Esophagus squamous epithelium (tissue), 5 donors: ENCODE measurements at regions not wholly inside any gene's neighbourhood (a gene's known extent, or its start where the extent isn't known, plus 50 kb on each side); places are given as distances from the start of the nearest gene placed in this dataset.

Experiments
- DNase-seq: peaks from one replicate; lab custom pipeline; 2025; lab: John Stamatoyannopoulos, UW
- H3K27ac ChIP-seq, 4 donors: fragments of 200-600 bp; sonication (generic); one replicate each; pipeline ENCODE4 v1.5.1; 2016 to 2019; ENCODE audit warnings: mild to moderate bottlenecking in 1 of 4
- H3K27me3 ChIP-seq, 4 donors: fragments of 200-600 bp; sonication (generic); 1 replicate in 3 of 4; 2 replicates in 1 of 4; pipeline versions ENCODE4 v1.5.1 to v1.6.0; 2017 to 2021; ENCODE audit warnings: antibody characterized with exemption in 1 of 4
- H3K36me3 ChIP-seq, 3 donors: fragments of 200-600 bp; sonication (generic); one replicate each; pipeline ENCODE4 v1.5.1; 2016 to 2019
- H3K4me1 ChIP-seq, 3 donors: fragments of 200-600 bp; sonication (generic); one replicate each; pipeline ENCODE4 v1.5.1; 2017 to 2019
- H3K4me3 ChIP-seq, 4 donors: fragments of 200-600 bp; sonication (generic); 1 replicate in 3 of 4; 2 replicates in 1 of 4; pipeline ENCODE4 v1.5.1; 2016 to 2019; ENCODE audit warnings: mild to moderate bottlenecking in 2 of 4, moderate library complexity in 1 of 4
- H3K9me3 ChIP-seq, 3 donors: fragments of 200-600 bp; sonication (generic); one replicate each; pipeline ENCODE4 v1.5.1; 2016 to 2019
- CTCF ChIP-seq, 6 experiments: fragments of 450-650 bp in 4 of 6; fragments of 200-600 bp in 2 of 6; sonication (generic) in 2 of 6; IDR thresholded peaks; one replicate each; pipeline ENCODE4 v1.5.1; 2016 to 2019; ENCODE audit warnings: antibody characterized with exemption in 6 of 6, mild to moderate bottlenecking in 4 of 6, moderate library complexity in 4 of 6
- POLR2A ChIP-seq, 4 donors: fragments of 450-650 bp; IDR thresholded peaks; one replicate each; pipeline ENCODE4 v1.6.1; 2017; ENCODE audit warnings: antibody characterized with exemption in 4 of 4, mild to moderate bottlenecking in 4 of 4, moderate library complexity in 3 of 4
- WGBS, 2 donors: methylation state at CpG; one replicate each; pipeline ENCODE4 v1.1.5; 2018; 5-methylcytosine and 5-hydroxymethylcytosine counted together
- intact Hi-C: fragments of 100-400 bp; cut with DNase I; formaldehyde crosslinking; loops from one replicate; pipeline ENCODE4 v1.15.0; 2022
- donor health status: DM: yes; HTN: yes; CAD: no.

DNA sequence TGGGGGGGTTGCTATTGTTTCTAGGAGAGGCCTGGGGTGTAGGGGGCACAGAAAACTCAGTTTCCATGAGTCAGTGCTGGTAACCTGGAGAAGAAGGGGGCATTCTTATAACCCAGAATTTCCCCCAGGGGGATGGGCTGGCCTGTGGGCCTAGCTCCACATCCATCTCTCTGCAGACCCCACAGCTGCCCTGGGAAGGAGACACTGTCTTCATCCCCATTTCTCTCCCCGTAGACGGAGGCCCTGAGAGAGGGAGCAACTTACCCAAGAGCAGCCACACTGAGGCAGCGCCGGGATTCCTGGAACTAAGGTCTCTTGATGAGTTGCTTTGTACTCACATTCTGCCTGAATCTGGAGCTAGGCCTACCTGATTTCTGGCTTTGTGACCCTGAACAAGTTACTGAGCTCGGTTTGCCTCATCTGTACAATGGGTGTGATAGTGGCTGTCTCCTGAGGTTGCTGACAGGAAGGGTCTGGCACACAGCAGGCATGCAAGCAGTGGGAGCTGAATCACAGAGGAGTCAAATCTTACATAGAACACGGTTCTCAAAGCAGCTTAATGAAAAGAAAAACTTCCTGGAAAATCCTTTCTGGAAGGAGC, 55.0 kb upstream of the LCTL start:
- 80 to 89% methylated on average over 3 to 6 of the region's 6 CpGs for WGBS, 2 donors
- Histone ChIP-seq H3K27me3 (peaks cover 0 to 26% (median 0%) of the 10 kb centered on the region in 4 donors), H3K9me3 (no peaks in the 10 kb centered on the region), H3K27ac (no peak overlapping the region), H3K4me3 (no peak overlapping the region), H3K36me3 (no peaks in the 10 kb centered on the region), H3K4me1 (peaks cover 10 to 54% (median 38%) of the 10 kb centered on the region in 3 donors)
- TF ChIP-seq POLR2A (IDR thresholded peaks at IDR 0.05) (no peak), CTCF (IDR thresholded peaks at IDR 0.05) (no peak)
- intact Hi-C loops = no loop called here
- no peak for DNase-seq

- peaks cover 0 to 26% (median 0%) of the 10 kb centered on the region in 4 donors for H3K27me3 ChIP-seq
- no peak for DNase-seq
- H3K4me1 ChIP-seq = peaks cover 10 to 46% (median 36%) of the 10 kb centered on the region in 3 donors
- no peaks in the 10 kb centered on the region for H3K9me3 ChIP-seq
- intact Hi-C loops = no loop called here
- TF ChIP-seq CTCF (IDR thresholded peaks at IDR 0.05) (no peak), POLR2A (IDR thresholded peaks at IDR 0.05) (no peak)
- peak overlapping the region in 3 of 4 donors; percentile 3 to 57 (median 39) for H3K4me3 ChIP-seq
- peak overlapping the region; percentile 4 to 40 (median 33) for H3K27ac ChIP-seq
- 53 to 82% methylated on average over 7 to 8 of the region's 75 CpGs for WGBS, 2 donors
- no peaks in the 10 kb centered on the region for H3K36me3 ChIP-seq
Measured at GRCh38 chr15:66621491-66622467, 56.0 kb upstream of the LCTL start.

DNA sequence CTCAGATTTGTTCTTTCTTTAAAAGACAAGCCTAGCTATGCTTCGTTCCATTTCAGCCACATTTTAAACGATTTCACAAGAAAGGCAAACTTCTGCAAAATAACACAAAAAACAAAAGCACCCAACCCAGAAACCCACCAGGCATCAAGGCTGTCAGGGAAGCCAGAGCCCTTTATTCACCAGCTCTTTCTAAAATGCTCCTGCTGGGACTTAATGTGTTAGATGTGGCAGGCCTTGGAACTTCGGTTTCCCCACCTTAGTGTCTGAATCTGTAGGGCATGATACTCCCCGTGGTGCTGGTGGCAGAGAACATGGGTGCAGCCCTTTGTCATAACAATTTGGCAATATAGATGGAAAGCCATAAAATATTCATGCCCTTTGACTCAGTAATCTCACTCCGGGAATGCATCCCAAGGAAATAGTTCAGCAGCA, 56.8 kb upstream of the LCTL start:
- WGBS, 2 donors = 31 to 49% methylated on average over 5 of the region's 5 CpGs
- TF ChIP-seq CTCF (IDR thresholded peaks at IDR 0.05) (no peak), POLR2A (IDR thresholded peaks at IDR 0.05) (no peak)
- H3K4me3 ChIP-seq = peak overlapping the region in 3 of 4 donors; percentile 3 to 57 (median 39)
- H3K36me3 ChIP-seq = no peaks in the 10 kb centered on the region
- intact Hi-C loops = no loop called here
- no peaks in the 10 kb centered on the region for H3K9me3 ChIP-seq
- H3K27me3 ChIP-seq = peaks cover 0 to 26% (median 0%) of the 10 kb centered on the region in 4 donors
- H3K4me1 ChIP-seq = peaks cover 10 to 38% (median 29%) of the 10 kb centered on the region in 3 donors
- DNase-seq = no peak
- H3K27ac ChIP-seq = peak overlapping the region in 1 of 4 donors; percentile 39

GRCh38 chr15:66623801-66624453, 58.1 kb upstream of the LCTL start:
- Histone ChIP-seq H3K4me1 (peaks cover 10 to 25% (median 18%) of the 10 kb centered on the region in 3 donors), H3K27ac (no peak overlapping the region), H3K36me3 (no peaks in the 10 kb centered on the region), H3K4me3 (no peak overlapping the region), H3K27me3 (peaks cover 0 to 26% (median 0%) of the 10 kb centered on the region in 4 donors), H3K9me3 (no peaks in the 10 kb centered on the region)
- intact Hi-C loops = no loop called here
- 55 to 62% methylated on average over 6 of the region's 6 CpGs for WGBS, 2 donors
- no peak for DNase-seq
- TF ChIP-seq POLR2A (IDR thresholded peaks at IDR 0.05) = no peak
- no peak for TF ChIP-seq CTCF (IDR thresholded peaks at IDR 0.05)
